Effector memory CD8-positive, alpha-beta T cell (primary cell): ENCODE measurements at regions not wholly inside any gene's neighbourhood (a gene's known extent, or its start where the extent isn't known, plus 50 kb on each side); places are given as distances from the start of the nearest gene placed in this dataset.

Experiments
- ATAC-seq: fragments of 150-1000 bp; cut with Tn5 transposase; replicated peaks from 2 replicates; pipeline ENCODE4 v1.10.0; 2021; ENCODE audit warnings: mild to moderate bottlenecking, moderate library complexity
- DNase-seq, 3 experiments: peaks; one replicate each; pipeline ENCODE4 v3.0.0; 2021
- H3K27ac Mint-ChIP-seq, 2 donors: one replicate each; pipeline ENCODE4 v1.8.0; 2022; ENCODE audit warnings: mild to moderate bottlenecking in 2 of 2, mixed read lengths in 2 of 2, moderate library complexity in 2 of 2
- H3K27me3 Mint-ChIP-seq, 2 donors: one replicate each; pipeline ENCODE4 v1.8.0; 2022; ENCODE audit warnings: mixed read lengths in 2 of 2
- H3K36me3 Mint-ChIP-seq: one replicate; pipeline ENCODE4 v1.8.0; 2022; ENCODE audit warnings: mild to moderate bottlenecking, moderate library complexity, mixed read lengths; ENCODE audit not compliant: insufficient read depth
- H3K4me1 Mint-ChIP-seq, 2 donors: one replicate each; pipeline ENCODE4 v1.8.0; 2022; ENCODE audit warnings: low read depth in 2 of 2, mixed read lengths in 2 of 2
- H3K4me3 Mint-ChIP-seq, 2 donors: one replicate each; pipeline ENCODE4 v1.8.0; 2022; ENCODE audit warnings: mild to moderate bottlenecking in 2 of 2, mixed read lengths in 2 of 2, moderate library complexity in 2 of 2
- H3K9me3 Mint-ChIP-seq, 2 donors: one replicate each; pipeline ENCODE4 v1.8.0; 2022; ENCODE audit warnings: mixed read lengths in 2 of 2

DNA sequence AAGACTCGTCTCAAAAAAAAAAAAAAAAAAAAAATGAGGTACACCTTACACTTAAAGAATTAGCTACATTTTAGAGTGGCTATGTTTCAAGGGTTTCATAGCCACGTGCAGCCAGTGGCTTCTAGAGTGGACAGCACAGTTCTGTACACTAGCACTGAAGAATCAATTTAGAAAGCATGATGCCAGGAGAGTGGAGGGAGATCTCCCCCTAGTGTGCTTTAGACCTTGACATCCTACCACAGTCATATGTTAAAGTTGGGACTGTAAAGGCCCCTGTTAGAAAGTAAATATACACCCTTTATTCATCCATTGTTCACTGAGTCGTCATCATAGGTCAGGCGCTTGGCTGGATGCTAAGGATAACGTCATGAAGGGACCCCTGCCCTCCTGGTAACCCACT lies 179.4 kb downstream of the QDPR start:
- no peak for DNase-seq

DNA sequence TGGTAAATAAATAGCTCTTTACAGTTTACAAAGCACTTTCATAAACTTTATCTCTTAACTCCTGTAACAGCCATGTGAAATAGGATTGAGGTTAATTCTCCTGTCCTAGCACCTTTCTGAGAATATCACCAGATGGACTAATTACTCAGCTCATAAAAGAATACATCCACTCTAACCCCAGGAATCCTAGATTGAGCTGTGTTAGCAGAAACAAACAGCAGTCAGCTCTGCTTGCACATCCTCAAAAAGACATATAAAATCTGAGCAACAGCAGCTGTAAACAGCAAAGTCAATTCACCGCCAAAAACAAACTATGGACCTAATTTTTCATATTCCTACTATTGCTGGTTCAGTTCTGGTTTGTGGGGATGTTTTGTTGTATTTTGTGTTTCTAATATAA lies 182.8 kb downstream of the QDPR start:
- ATAC-seq (no peak), DNase-seq (no peak)
- no peak overlapping the region for H3K4me3 Mint-ChIP-seq
- no peak overlapping the region for H3K27ac Mint-ChIP-seq
- H3K4me1 Mint-ChIP-seq: peaks cover 4 to 5% of the 10 kb centered on the region in 2 donors
- peaks cover 3% of the 10 kb centered on the region for H3K36me3 Mint-ChIP-seq
- H3K27me3 Mint-ChIP-seq: peaks cover 9 to 15% of the 10 kb centered on the region in 2 donors
- H3K9me3 Mint-ChIP-seq: no peaks in the 10 kb centered on the region

More for the DNA sequence above, 179.4 kb downstream of the QDPR start:
- Mint-ChIP-seq H3K4me1 (peaks cover 14 to 21% of the 10 kb centered on the region in 2 donors), H3K27me3 (no peaks in the 10 kb centered on the region), H3K4me3 (no peak overlapping the region), H3K9me3 (no peaks in the 10 kb centered on the region), H3K27ac (no peak overlapping the region), H3K36me3 (no peaks in the 10 kb centered on the region)
- ATAC-seq: no peak

DNA sequence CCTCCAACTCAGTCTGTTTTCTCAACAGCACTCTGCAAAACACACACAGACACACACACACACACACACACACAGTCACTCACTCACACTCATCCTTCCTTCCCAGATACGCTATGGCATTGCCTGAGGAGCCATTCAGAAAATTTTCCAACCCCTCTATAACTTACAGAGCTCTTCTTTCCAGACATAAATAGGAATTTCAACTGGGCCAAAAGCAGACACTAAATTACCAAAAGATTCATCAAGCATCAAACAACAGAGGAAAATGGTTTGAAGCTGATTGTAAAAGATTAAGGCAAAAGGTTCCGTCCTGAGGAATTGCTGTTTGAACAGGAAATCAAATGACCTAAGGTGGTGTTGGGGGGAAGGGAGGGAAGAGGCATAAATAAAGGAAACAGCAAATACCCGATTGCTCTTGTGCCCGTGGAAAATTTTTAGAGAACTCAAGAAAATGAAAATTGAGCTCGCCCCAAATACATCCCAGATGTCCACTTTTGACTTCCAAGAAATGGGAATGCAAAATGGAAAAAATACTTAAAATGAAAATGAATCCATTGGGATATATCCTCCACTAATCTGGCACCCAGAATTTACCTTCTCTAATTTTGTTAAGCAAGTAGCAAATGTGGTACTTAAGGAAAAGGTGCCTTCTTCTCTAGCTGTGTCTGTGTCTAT lies 183.6 kb downstream of the QDPR start:
- no peak overlapping the region for H3K27ac Mint-ChIP-seq
- no peak for DNase-seq
- peaks cover 4 to 5% of the 10 kb centered on the region in 2 donors for H3K4me1 Mint-ChIP-seq
- H3K4me3 Mint-ChIP-seq: no peak overlapping the region
- H3K36me3 Mint-ChIP-seq: peaks cover 3% of the 10 kb centered on the region
- ATAC-seq: no peak
- H3K9me3 Mint-ChIP-seq: no peaks in the 10 kb centered on the region
- peaks cover 9 to 15% of the 10 kb centered on the region in 2 donors for H3K27me3 Mint-ChIP-seq

DNA sequence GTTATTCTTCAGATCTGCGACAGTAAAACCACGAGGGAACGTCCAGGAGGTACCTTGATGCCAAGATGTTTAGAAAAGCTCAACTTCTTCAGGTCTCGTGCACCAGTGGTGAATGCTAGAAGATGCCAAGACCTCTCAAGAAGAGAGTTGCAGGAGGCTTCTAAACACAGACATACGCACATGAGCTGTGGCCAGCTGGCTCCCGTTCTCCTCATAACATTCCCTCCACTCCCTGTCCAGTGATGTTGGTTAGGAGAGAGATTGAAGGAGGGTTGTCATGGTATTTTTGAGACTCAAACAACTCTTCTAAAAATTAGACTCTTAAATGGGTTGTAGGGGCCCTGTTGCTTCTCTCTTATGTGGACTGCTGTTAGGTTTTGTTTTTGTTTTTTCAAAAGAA lies 184.3 kb downstream of the QDPR start:
- no peak for ATAC-seq
- Mint-ChIP-seq H3K4me3 (no peak overlapping the region), H3K27me3 (peaks cover 9 to 15% of the 10 kb centered on the region in 2 donors), H3K27ac (no peak overlapping the region), H3K9me3 (no peaks in the 10 kb centered on the region), H3K36me3 (peaks cover 3% of the 10 kb centered on the region), H3K4me1 (peaks cover 4 to 5% of the 10 kb centered on the region in 2 donors)
- no peak for DNase-seq

- Mint-ChIP-seq H3K4me3 (no peak overlapping the region), H3K27me3 (peaks cover 9 to 15% of the 10 kb centered on the region in 2 donors), H3K36me3 (peaks cover 3% of the 10 kb centered on the region), H3K9me3 (no peaks in the 10 kb centered on the region), H3K27ac (no peak overlapping the region), H3K4me1 (peaks cover 4 to 5% of the 10 kb centered on the region in 2 donors)
- ATAC-seq (no peak), DNase-seq (no peak)
Observed at GRCh38 chr4:17326756-17327155, 185.1 kb downstream of the QDPR start.

DNA sequence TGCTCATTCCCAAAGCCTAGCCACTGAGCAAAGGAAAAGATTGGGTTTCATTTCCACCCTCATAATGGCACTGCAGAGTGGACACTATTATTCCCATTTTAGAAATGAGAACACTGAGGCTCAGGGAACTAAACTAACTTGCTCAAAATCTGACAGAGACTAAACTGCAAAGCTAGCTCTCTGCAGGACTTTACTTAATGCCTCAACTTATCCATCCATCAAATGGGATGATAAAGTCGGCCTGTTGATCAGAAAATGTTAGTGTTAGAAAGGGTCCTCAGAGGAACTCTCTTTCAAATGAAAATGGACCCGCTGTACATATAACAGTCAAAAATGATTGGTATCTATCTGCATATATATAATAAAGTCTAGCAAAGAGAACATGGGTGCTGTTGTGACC lies 186.8 kb downstream of the QDPR start:
- peak overlapping the region in 1 of 2 donors; percentile 12 for H3K27ac Mint-ChIP-seq
- H3K4me1 Mint-ChIP-seq: peaks cover 4 to 5% of the 10 kb centered on the region in 2 donors
- DNase-seq (no peak), ATAC-seq (no peak)
- no peaks in the 10 kb centered on the region for H3K9me3 Mint-ChIP-seq
- peaks cover 9 to 15% of the 10 kb centered on the region in 2 donors for H3K27me3 Mint-ChIP-seq
- no peak overlapping the region for H3K4me3 Mint-ChIP-seq
- H3K36me3 Mint-ChIP-seq: peaks cover 3% of the 10 kb centered on the region

- H3K9me3 Mint-ChIP-seq: no peaks in the 10 kb centered on the region
- peaks cover 9 to 15% of the 10 kb centered on the region in 2 donors for H3K27me3 Mint-ChIP-seq
- ATAC-seq (peak; percentile 42), DNase-seq (peak; percentile 12 to 28 (median 16))
- peak overlapping the region; percentile 9 to 19 for H3K4me3 Mint-ChIP-seq
- H3K36me3 Mint-ChIP-seq: peaks cover 3% of the 10 kb centered on the region
- H3K27ac Mint-ChIP-seq: peak overlapping the region in 1 of 2 donors; percentile 12
- H3K4me1 Mint-ChIP-seq: peaks cover 4 to 5% of the 10 kb centered on the region in 2 donors
Observed at GRCh38 chr4:17324386-17324830, 187.5 kb downstream of the QDPR start.

DNA sequence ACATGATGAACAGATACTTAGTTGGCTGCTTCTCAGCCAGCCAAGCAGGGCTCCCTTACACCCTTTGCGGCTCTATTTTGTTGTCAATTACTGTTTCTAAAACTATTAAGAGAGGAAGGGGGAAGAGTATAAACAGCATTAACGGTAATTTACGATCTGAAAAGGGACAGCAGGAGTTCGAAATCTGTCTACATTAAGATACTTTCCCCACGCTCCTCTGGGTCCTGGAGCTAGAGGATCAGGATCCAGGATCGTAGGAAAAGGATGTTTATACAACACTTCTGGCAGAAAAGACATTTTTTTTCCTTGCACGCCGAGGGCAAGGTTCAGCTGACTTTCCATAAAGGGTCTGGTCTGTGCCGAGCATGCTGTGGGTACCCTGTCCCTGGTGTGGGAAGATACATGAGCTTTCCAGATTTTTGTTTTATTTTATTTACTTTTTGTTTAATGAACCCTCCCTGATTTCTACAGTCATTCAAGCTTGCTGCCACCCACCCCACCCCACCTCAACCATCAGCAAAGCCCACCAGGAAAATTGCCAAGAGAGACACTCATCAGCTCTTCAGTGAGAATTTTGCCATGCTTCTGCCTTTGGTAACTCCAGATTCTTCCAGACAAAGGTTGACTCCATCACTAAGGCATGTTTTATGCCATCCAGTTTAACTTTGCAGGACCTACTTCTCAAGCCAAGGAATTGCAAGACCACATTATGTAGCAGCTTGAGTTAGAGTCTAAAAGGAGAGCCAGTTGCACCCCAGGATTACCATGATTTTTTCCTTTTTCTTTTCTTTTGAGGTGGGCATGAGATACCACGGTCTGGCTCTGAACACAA lies 188.1 kb downstream of the QDPR start:
- ATAC-seq: no peak
- Mint-ChIP-seq H3K4me1 (peaks cover 4 to 5% of the 10 kb centered on the region in 2 donors), H3K9me3 (no peaks in the 10 kb centered on the region), H3K27me3 (peaks cover 9 to 15% of the 10 kb centered on the region in 2 donors), H3K27ac (peak overlapping the region in 1 of 2 donors; percentile 12), H3K4me3 (peak overlapping the region; percentile 9 to 19), H3K36me3 (peaks cover 3% of the 10 kb centered on the region)
- no peak for DNase-seq

DNA sequence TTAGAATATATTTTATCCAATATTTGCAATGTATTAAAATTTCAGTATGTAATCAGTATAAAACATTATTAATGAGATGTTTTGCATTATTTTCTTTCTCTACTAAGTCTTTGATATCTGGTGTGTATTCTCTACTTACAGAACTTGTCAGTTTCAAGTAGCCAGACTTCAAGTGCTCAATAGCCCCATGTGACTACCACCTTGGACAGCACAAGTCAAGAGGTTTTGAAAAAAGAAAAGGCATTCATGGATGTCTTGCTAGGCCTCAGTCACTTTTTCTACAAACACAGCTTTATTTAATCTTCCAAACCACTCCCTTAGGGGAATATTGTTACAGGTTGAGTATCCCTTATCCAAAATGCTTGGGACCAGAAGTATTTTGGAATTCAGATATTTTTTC lies 189.4 kb downstream of the QDPR start:
- H3K4me1 Mint-ChIP-seq: peaks cover 4 to 5% of the 10 kb centered on the region in 2 donors
- peaks cover 9 to 15% of the 10 kb centered on the region in 2 donors for H3K27me3 Mint-ChIP-seq
- peaks cover 3% of the 10 kb centered on the region for H3K36me3 Mint-ChIP-seq
- no peak overlapping the region for H3K4me3 Mint-ChIP-seq
- ATAC-seq: no peak
- no peak for DNase-seq
- H3K27ac Mint-ChIP-seq: no peak overlapping the region
- no peaks in the 10 kb centered on the region for H3K9me3 Mint-ChIP-seq

DNA sequence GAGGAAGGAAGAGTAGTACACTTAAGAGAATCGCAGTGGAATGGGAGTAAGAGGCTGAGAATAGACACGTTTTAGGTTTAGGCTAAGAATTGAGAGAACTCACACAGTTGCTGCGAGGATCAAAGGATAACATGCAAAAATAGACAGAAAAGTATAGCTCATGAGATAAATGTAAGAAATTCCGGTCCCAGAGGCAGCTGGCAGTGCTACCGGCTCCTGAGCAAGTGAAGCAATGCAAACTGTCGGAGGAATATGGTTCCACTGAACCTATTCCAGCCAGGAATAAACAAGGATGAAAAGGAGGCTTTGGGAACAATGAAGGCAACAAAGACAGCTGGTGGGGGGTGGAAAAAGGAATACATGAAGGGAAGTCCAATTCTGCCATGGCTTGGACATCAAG lies 191.8 kb downstream of the QDPR start:
- Mint-ChIP-seq H3K27ac (no peak overlapping the region), H3K4me1 (peaks cover 4 to 5% of the 10 kb centered on the region in 2 donors), H3K4me3 (no peak overlapping the region), H3K9me3 (no peaks in the 10 kb centered on the region), H3K27me3 (peaks cover 8 to 15% of the 10 kb centered on the region in 2 donors), H3K36me3 (no peaks in the 10 kb centered on the region)
- DNase-seq: no peak
- no peak for ATAC-seq

GRCh38 chr4:17317526-17317925 lies 194.4 kb downstream of the QDPR start:
- Mint-ChIP-seq H3K4me1 (no peaks in the 10 kb centered on the region), H3K27ac (no peak overlapping the region), H3K9me3 (no peaks in the 10 kb centered on the region), H3K36me3 (no peaks in the 10 kb centered on the region), H3K4me3 (no peak overlapping the region), H3K27me3 (peaks cover 8 to 15% of the 10 kb centered on the region in 2 donors)
- no peak for ATAC-seq
- no peak for DNase-seq

DNA sequence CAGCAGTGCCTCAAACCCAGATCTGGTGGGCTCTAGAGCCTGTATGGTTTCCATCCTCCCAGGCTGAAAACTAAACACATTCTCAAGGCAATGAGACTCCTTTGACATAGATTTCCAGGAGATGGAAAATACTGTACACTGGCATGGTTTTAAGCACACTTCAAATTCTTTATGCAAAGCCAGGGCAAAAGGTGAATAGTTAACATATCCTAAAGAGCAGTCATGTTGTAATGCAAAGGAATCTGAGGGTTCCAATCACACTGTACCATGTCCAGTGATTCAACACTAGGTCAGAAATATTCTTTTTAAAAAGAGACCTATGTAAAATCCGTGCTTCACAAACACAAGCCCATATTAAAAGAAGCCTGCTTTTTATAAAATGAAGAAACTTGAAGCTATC lies 195.3 kb downstream of the QDPR start:
- peaks cover 8 to 15% of the 10 kb centered on the region in 2 donors for H3K27me3 Mint-ChIP-seq
- ATAC-seq (no peak), DNase-seq (no peak)
- no peak overlapping the region for H3K27ac Mint-ChIP-seq
- no peaks in the 10 kb centered on the region for H3K4me1 Mint-ChIP-seq
- H3K4me3 Mint-ChIP-seq: no peak overlapping the region
- no peaks in the 10 kb centered on the region for H3K9me3 Mint-ChIP-seq
- no peaks in the 10 kb centered on the region for H3K36me3 Mint-ChIP-seq

DNA sequence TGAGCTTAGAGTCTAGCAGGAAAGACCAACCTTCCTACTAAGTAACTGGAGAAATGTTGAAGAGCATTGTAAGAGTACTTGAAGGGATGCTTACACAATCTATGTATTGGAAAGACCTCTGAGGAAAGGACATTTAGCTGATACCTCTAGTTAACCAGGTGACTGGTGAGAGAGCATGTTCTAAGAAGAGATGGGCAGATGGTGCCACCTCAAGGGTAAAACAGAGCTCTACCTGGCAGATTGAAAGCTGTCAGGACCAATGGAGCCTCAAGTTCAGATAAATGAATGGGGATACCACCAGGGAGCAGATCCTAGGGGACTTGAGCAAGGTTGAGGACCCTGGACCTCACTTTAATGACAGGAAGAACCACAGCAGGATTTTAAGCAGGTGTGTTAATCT lies 196.4 kb downstream of the QDPR start:
- DNase-seq (no peak), ATAC-seq (no peak)
- Mint-ChIP-seq H3K4me3 (no peak overlapping the region), H3K27me3 (peaks cover 8 to 15% of the 10 kb centered on the region in 2 donors), H3K36me3 (no peaks in the 10 kb centered on the region), H3K4me1 (no peaks in the 10 kb centered on the region), H3K27ac (no peak overlapping the region), H3K9me3 (no peaks in the 10 kb centered on the region)

- DNase-seq (no peak), ATAC-seq (no peak)
- Mint-ChIP-seq H3K4me3 (no peak overlapping the region), H3K27ac (no peak overlapping the region), H3K4me1 (peaks cover 0 to 4% of the 10 kb centered on the region in 2 donors), H3K36me3 (no peaks in the 10 kb centered on the region), H3K9me3 (no peaks in the 10 kb centered on the region), H3K27me3 (peaks cover 8 to 15% of the 10 kb centered on the region in 2 donors)
Observed at GRCh38 chr4:17313194-17313593, 198.7 kb downstream of the QDPR start.
